SK-N-SH treated with all-trans-retinoic acid at 6 μM for 48 hours (cell line): ENCODE measurements at regions not wholly inside any gene's neighbourhood (a gene's known extent, or its start where the extent isn't known, plus 50 kb on each side); places are given as distances from the start of the nearest gene placed in this dataset.

Experiments used
- ATAC-seq: fragments of 200-7000 bp; cut with Tn5 transposase; 3 replicates; pipeline ENCODE4 v1.9.1; 2020; ENCODE audit warnings: mild to moderate bottlenecking, moderate library complexity
- ARNTL ChIP-seq: fragments of 450-650 bp; formaldehyde crosslinking; IDR thresholded peaks from 2 replicates; pipeline ENCODE4 v1.5.0; 2020; ENCODE audit warnings: low read depth, mild to moderate bottlenecking, moderate library complexity, borderline replicate concordance
- BACH2 ChIP-seq: fragments of 250-450 bp; sonication (Bioruptor Pico); IDR thresholded peaks from 2 replicates; pipeline ENCODE4 v1.9.0; 2021; ENCODE audit warnings: mild to moderate bottlenecking, borderline replicate concordance
- CSDC2 ChIP-seq: fragments of 250-450 bp; sonication (Bioruptor Pico); IDR thresholded peaks from 2 replicates; pipeline ENCODE4 v1.5.0; 2020; ENCODE audit warnings: mild to moderate bottlenecking, moderate library complexity
- ESRRG ChIP-seq: fragments of 250-450 bp; sonication (Bioruptor Pico); IDR thresholded peaks from 2 replicates; pipeline ENCODE4 v1.6.1; 2021; ENCODE audit warnings: mild to moderate bottlenecking
- ISL1 ChIP-seq: fragments of 250-450 bp; sonication (Bioruptor Pico); IDR thresholded peaks from 2 replicates; pipeline ENCODE4 v2.1.2; 2022; ENCODE audit warnings: mild to moderate bottlenecking, moderate library complexity
- OSR1 ChIP-seq: fragments of 250-450 bp; sonication (Bioruptor Pico); IDR thresholded peaks from 2 replicates; pipeline ENCODE4 v1.8.0; 2022; ENCODE audit warnings: moderate library complexity, mild to moderate bottlenecking, inconsistent platforms
- PPARA ChIP-seq: fragments of 250-450 bp; sonication (Bioruptor Pico); IDR thresholded peaks from 2 replicates; pipeline ENCODE4 v1.5.0; 2020; ENCODE audit warnings: mild to moderate bottlenecking, borderline replicate concordance
- RARB ChIP-seq: fragments of 250-450 bp; sonication (Bioruptor Pico); IDR thresholded peaks from 2 replicates; pipeline ENCODE4 v1.8.0; 2021; ENCODE audit warnings: mild to moderate bottlenecking, moderate library complexity
- SNAI2 ChIP-seq: fragments of 250-450 bp; sonication (Bioruptor Pico); IDR thresholded peaks from 2 replicates; pipeline ENCODE4 v1.5.0; 2020; ENCODE audit warnings: mild to moderate bottlenecking, moderate library complexity
- TCF4 ChIP-seq: fragments of 250-450 bp; sonication (Bioruptor Pico); IDR thresholded peaks from 2 replicates; pipeline ENCODE4 v1.8.0; 2021; ENCODE audit warnings: mild to moderate bottlenecking, moderate library complexity, borderline replicate concordance
- ZC3H10 ChIP-seq: fragments of 250-450 bp; sonication (Bioruptor Pico); IDR thresholded peaks from 2 replicates; pipeline ENCODE4 v1.5.1; 2021; ENCODE audit warnings: mild to moderate bottlenecking, moderate library complexity
- ZFP3 ChIP-seq: fragments of 250-450 bp; sonication (Bioruptor Pico); IDR thresholded peaks from 2 replicates; pipeline ENCODE4 v1.5.0; 2020; ENCODE audit warnings: mild to moderate bottlenecking, moderate library complexity
- ZFP30 ChIP-seq: fragments of 450-650 bp; formaldehyde crosslinking; IDR thresholded peaks from 2 replicates; pipeline ENCODE4 v1.5.0; 2022; ENCODE audit warnings: mild to moderate bottlenecking, moderate library complexity
- ZNF565 ChIP-seq: fragments of 450-650 bp; formaldehyde crosslinking; conservative IDR thresholded peaks from 2 replicates; pipeline ENCODE4 v1.5.0; 2020; ENCODE audit warnings: low read depth, mild to moderate bottlenecking, moderate library complexity
- ZNF70 ChIP-seq: fragments of 450-650 bp; formaldehyde crosslinking; IDR thresholded peaks from 2 replicates; pipeline ENCODE4 v1.5.0; 2020; ENCODE audit warnings: mild to moderate bottlenecking, moderate library complexity
- ZNF8 ChIP-seq: fragments of 450-650 bp; formaldehyde crosslinking; IDR thresholded peaks from 2 replicates; pipeline ENCODE4 v1.5.0; 2020; ENCODE audit warnings: mild to moderate bottlenecking, moderate library complexity
- TF ChIP-seq, protein P1 (sequence below): fragments of 250-450 bp; sonication (Bioruptor Pico); IDR thresholded peaks from 2 replicates; pipeline ENCODE4 v1.8.0; 2020; ENCODE audit warnings: mild to moderate bottlenecking, moderate library complexity, borderline replicate concordance
- TF ChIP-seq, protein P2 (sequence below): fragments of 250-450 bp; sonication (Bioruptor Pico); IDR thresholded peaks from 2 replicates; pipeline ENCODE4 v1.5.1; 2021; ENCODE audit warnings: mild to moderate bottlenecking, moderate library complexity
- TF ChIP-seq, protein P3 (sequence below): fragments of 250-450 bp; sonication (Bioruptor Pico); IDR thresholded peaks from 2 replicates; pipeline ENCODE4 v1.5.0; 2020; ENCODE audit warnings: mild to moderate bottlenecking, moderate library complexity
- TF ChIP-seq, protein P4 (sequence below): fragments of 250-450 bp; sonication (Bioruptor Pico); IDR thresholded peaks from 2 replicates; pipeline ENCODE4 v1.8.0; 2021; ENCODE audit warnings: low read depth, mild to moderate bottlenecking, moderate library complexity, borderline replicate concordance
- TF ChIP-seq, protein P5 (sequence below): fragments of 250-450 bp; sonication (Bioruptor Pico); IDR thresholded peaks from 2 replicates; pipeline ENCODE4 v1.5.1; 2020; ENCODE audit warnings: low read depth, mild to moderate bottlenecking, moderate library complexity

DNA sequence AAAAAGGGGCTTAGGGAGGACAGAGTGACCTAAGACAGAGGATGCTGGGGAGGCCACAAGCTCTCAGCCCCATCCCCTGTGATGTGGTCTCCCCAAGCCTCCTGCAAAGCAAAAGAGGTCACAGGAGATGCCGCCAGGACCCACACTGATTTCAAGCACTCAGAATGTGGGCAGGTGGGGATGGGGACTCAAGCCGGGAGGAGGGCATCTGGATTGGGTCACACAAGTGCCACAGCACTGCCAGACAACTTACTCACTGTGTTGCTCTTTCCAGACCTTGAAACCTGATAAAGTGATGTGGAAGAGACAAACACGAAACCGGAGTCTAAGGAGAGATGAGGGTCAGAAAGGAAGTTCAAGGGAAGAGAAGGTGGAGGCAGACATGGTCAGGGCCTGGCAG is 95.7 kb downstream of the TTC32 start:
- TF ChIP-seq ISL1 (no peak), RARB (CRISPR knock-in tag) (no peak), ZC3H10 (CRISPR knock-in tag) (no peak), ZNF70 (CRISPR knock-in tag) (no peak)
- TF ChIP-seq, protein P1, sequence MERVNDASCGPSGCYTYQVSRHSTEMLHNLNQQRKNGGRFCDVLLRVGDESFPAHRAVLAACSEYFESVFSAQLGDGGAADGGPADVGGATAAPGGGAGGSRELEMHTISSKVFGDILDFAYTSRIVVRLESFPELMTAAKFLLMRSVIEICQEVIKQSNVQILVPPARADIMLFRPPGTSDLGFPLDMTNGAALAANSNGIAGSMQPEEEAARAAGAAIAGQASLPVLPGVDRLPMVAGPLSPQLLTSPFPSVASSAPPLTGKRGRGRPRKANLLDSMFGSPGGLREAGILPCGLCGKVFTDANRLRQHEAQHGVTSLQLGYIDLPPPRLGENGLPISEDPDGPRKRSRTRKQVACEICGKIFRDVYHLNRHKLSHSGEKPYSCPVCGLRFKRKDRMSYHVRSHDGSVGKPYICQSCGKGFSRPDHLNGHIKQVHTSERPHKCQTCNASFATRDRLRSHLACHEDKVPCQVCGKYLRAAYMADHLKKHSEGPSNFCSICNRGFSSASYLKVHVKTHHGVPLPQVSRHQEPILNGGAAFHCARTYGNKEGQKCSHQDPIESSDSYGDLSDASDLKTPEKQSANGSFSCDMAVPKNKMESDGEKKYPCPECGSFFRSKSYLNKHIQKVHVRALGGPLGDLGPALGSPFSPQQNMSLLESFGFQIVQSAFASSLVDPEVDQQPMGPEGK (CRISPR knock-in tag), result no peak
- TF ChIP-seq, protein P2, sequence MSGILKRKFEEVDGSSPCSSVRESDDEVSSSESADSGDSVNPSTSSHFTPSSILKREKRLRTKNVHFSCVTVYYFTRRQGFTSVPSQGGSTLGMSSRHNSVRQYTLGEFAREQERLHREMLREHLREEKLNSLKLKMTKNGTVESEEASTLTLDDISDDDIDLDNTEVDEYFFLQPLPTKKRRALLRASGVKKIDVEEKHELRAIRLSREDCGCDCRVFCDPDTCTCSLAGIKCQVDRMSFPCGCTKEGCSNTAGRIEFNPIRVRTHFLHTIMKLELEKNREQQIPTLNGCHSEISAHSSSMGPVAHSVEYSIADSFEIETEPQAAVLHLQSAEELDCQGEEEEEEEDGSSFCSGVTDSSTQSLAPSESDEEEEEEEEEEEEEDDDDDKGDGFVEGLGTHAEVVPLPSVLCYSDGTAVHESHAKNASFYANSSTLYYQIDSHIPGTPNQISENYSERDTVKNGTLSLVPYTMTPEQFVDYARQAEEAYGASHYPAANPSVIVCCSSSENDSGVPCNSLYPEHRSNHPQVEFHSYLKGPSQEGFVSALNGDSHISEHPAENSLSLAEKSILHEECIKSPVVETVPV (CRISPR knock-in tag), result no peak
- ATAC-seq, result no peak

DNA sequence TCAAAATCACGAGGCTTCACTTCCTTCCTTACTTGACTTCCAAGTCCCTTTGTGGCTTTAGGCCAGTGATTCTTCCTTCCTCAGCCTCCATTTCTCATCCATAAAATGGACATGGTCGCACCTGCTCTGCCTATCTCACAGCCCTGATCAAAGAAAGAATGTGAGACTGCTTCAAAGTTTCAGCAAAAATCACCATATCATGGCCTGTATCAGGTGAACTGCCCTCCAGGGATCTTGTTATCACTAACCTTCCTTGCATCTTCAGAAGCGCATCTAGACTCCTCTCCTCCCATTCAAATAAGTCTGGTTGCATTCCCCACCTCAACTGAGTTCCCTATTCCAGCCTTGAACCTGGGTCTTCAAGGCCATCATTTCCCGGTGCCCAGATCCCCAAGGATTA is 96.5 kb downstream of the TTC32 start:
- no peak for ATAC-seq
- TF ChIP-seq ZNF565 (CRISPR knock-in tag), result no peak
- TF ChIP-seq, protein P3, sequence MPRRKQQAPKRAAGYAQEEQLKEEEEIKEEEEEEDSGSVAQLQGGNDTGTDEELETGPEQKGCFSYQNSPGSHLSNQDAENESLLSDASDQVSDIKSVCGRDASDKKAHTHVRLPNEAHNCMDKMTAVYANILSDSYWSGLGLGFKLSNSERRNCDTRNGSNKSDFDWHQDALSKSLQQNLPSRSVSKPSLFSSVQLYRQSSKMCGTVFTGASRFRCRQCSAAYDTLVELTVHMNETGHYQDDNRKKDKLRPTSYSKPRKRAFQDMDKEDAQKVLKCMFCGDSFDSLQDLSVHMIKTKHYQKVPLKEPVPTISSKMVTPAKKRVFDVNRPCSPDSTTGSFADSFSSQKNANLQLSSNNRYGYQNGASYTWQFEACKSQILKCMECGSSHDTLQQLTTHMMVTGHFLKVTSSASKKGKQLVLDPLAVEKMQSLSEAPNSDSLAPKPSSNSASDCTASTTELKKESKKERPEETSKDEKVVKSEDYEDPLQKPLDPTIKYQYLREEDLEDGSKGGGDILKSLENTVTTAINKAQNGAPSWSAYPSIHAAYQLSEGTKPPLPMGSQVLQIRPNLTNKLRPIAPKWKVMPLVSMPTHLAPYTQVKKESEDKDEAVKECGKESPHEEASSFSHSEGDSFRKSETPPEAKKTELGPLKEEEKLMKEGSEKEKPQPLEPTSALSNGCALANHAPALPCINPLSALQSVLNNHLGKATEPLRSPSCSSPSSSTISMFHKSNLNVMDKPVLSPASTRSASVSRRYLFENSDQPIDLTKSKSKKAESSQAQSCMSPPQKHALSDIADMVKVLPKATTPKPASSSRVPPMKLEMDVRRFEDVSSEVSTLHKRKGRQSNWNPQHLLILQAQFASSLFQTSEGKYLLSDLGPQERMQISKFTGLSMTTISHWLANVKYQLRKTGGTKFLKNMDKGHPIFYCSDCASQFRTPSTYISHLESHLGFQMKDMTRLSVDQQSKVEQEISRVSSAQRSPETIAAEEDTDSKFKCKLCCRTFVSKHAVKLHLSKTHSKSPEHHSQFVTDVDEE, result no peak
- no peak for TF ChIP-seq TCF4 (CRISPR knock-in tag)
- TF ChIP-seq, protein P4, sequence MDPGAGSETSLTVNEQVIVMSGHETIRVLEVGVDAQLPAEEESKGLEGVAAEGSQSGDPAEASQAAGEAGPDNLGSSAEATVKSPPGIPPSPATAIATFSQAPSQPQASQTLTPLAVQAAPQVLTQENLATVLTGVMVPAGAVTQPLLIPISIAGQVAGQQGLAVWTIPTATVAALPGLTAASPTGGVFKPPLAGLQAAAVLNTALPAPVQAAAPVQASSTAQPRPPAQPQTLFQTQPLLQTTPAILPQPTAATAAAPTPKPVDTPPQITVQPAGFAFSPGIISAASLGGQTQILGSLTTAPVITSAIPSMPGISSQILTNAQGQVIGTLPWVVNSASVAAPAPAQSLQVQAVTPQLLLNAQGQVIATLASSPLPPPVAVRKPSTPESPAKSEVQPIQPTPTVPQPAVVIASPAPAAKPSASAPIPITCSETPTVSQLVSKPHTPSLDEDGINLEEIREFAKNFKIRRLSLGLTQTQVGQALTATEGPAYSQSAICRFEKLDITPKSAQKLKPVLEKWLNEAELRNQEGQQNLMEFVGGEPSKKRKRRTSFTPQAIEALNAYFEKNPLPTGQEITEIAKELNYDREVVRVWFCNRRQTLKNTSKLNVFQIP (CRISPR knock-in tag), result no peak
- no peak for TF ChIP-seq ZFP30 (CRISPR knock-in tag)
- TF ChIP-seq OSR1, result no peak
- no peak for TF ChIP-seq CSDC2
- TF ChIP-seq BACH2 (CRISPR knock-in tag), result no peak
- no peak for TF ChIP-seq ISL1
- TF ChIP-seq, all 23 proteins: peak for 0

DNA sequence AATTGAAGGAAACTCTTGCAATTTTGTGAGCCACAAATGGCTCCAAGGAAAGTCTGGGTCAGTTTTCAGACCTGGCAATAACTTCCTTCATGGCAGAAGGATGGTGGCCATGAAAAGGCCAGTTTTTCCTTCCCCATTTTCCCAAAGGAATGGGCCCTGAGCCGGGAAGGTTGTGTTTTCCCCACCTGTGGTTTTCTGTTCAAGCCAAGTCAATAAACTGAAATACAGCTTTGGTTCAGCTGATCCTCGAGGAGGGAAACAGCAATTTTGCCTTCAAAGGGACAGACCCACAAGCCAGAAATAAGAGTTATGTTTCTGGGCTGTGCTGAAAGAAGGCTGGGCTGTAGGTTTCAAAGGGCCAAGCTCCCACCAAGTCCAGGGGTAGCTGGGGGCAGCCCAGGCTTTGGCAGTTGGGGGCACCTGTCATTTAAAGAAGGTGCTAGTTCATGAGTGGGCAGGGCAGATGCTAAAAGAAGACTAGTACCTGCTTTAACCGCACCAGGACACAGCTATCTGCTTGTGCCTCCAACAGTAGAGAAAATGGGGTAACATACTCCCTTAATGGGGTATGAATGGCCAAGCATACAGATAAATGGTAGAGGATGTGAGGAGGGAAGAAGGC is 97.0 kb downstream of the TTC32 start:
- no peak for ATAC-seq

DNA sequence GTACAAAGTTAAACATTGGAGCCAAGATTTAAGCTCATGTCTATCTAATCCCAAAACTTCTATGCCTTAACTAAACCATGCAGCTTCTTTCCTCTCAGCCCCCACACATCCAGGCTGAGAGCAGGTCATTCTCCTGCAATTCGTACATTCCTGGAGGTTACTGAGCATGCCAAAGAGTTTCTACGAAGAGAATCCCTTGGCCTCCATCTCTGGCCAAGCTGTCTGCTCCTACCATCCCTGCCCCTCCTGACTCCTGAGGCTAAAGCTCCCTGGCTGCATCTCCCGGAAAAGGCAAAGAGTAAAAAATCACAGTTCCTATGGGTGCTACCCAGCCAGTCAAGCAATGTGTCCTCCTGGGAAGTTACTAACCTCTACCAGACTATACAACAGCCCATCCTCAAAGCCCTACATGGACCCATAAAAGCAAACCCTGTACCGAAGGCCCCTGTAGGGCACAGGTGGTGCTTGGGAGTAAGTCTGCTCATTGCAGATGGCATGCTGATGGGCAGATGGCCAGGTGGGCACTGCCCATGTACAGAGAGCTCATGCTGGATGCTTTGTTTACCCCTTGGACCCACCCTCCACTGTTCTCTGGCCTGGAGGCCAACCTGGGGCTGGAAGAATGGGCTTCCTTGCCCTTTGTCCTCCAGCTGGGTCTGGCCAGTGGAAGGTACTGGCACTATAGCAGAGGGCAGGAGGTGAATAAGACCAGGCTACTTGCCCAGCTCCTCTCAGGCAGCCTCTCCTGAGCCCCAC is 99.5 kb downstream of the TTC32 start:
- TF ChIP-seq, protein P5, sequence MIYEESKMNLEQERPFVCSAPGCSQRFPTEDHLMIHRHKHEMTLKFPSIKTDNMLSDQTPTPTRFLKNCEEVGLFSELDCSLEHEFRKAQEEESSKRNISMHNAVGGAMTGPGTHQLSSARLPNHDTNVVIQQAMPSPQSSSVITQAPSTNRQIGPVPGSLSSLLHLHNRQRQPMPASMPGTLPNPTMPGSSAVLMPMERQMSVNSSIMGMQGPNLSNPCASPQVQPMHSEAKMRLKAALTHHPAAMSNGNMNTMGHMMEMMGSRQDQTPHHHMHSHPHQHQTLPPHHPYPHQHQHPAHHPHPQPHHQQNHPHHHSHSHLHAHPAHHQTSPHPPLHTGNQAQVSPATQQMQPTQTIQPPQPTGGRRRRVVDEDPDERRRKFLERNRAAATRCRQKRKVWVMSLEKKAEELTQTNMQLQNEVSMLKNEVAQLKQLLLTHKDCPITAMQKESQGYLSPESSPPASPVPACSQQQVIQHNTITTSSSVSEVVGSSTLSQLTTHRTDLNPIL (CRISPR knock-in tag), result no peak
- TF ChIP-seq PPARA (CRISPR knock-in tag), result no peak
- TF ChIP-seq CSDC2, result no peak
- TF ChIP-seq ZNF565 (CRISPR knock-in tag), result no peak
- no peak for TF ChIP-seq ZFP3 (CRISPR knock-in tag)
- TF ChIP-seq RARB (CRISPR knock-in tag), result no peak

More for the DNA sequence above, 97.0 kb downstream of the TTC32 start:
- TF ChIP-seq, protein P5 (CRISPR knock-in tag), result no peak
- TF ChIP-seq SNAI2 (CRISPR knock-in tag), result no peak
- TF ChIP-seq PPARA (CRISPR knock-in tag), result no peak
- no peak for TF ChIP-seq ARNTL
- TF ChIP-seq ZFP30 (CRISPR knock-in tag), result no peak
- no peak for TF ChIP-seq ZNF8 (CRISPR knock-in tag)
- no peak for TF ChIP-seq OSR1
- TF ChIP-seq ESRRG (CRISPR knock-in tag), result no peak

More for the DNA sequence above, 99.5 kb downstream of the TTC32 start:
- ATAC-seq, result peak; percentile 9; the same call in 1 of the 3 replicates
